Loucy (cell line): ENCODE measurements at regions not wholly inside any gene's neighbourhood (a gene's known extent, or its start where the extent isn't known, plus 50 kb on each side); places are given as distances from the start of the nearest gene placed in this dataset.
"Not testable (repeated sequence)": the region's sequence is repeated elsewhere in the genome, so short reads cannot be mapped to it uniquely, and the experiment has no call there.

Source experiments
- H2AFZ ChIP-seq: fragments of 200-600 bp; sonication (generic); 2 replicates; pipeline ENCODE4 v1.6.0; 2016; ENCODE audit warnings: antibody characterized with exemption, mild to moderate bottlenecking, low read length, moderate library complexity
- H3F3A ChIP-seq: fragments of 200-600 bp; 2 replicates; pipeline ENCODE4 v1.6.0; 2016; ENCODE audit warnings: antibody characterized with exemption, low read depth, mild to moderate bottlenecking
- H3K27me3 ChIP-seq: fragments of 200-600 bp; sonication (generic); 2 replicates; pipeline ENCODE4 v1.6.1; 2014; ENCODE audit warnings: low read length, mild to moderate bottlenecking; ENCODE audit not compliant: insufficient read depth, poor library complexity, severe bottlenecking
- H3K36me3 ChIP-seq: fragments of 200-600 bp; sonication (generic); 2 replicates; pipeline ENCODE4 v1.6.1; 2016; ENCODE audit warnings: low read length; ENCODE audit not compliant: insufficient read depth
- H3K4me1 ChIP-seq: fragments of 200-600 bp; sonication (generic); 2 replicates; pipeline ENCODE4 v1.5.1; 2014; ENCODE audit warnings: low read length, mild to moderate bottlenecking; ENCODE audit not compliant: insufficient read depth, poor library complexity, severe bottlenecking
- H3K4me2 ChIP-seq: fragments of 200-600 bp; sonication (generic); 2 replicates; pipeline ENCODE4 v1.6.0; 2014; ENCODE audit warnings: antibody characterized with exemption, low read length, low read depth, mild to moderate bottlenecking; ENCODE audit not compliant: poor library complexity, severe bottlenecking
- H3K4me3 ChIP-seq: fragments of 200-600 bp; sonication (generic); 2 replicates; pipeline ENCODE4 v1.5.1; 2014; ENCODE audit warnings: low read length, mild to moderate bottlenecking, mixed read lengths; ENCODE audit not compliant: poor library complexity, severe bottlenecking
- H3K79me2 ChIP-seq: fragments of 200-600 bp; sonication (generic); 2 replicates; pipeline ENCODE4 v1.6.1; 2014; ENCODE audit warnings: low read length; ENCODE audit not compliant: insufficient read depth
- H3K9ac ChIP-seq: fragments of 200-600 bp; sonication (generic); 2 replicates; pipeline ENCODE4 v1.6.0; 2014; ENCODE audit warnings: mild to moderate bottlenecking, low read depth, low read length, moderate library complexity; ENCODE audit not compliant: poor library complexity, severe bottlenecking
- H3K9me2 ChIP-seq: fragments of 200-600 bp; sonication (generic); replicated peaks from 2 replicates; pipeline ENCODE4 v1.6.1; 2016; ENCODE audit warnings: low read depth, low read length, mixed read lengths
- H3K9me3 ChIP-seq: fragments of 200-600 bp; sonication (generic); 2 replicates; pipeline ENCODE4 v1.6.1; 2014; ENCODE audit warnings: mild to moderate bottlenecking, antibody characterized with exemption, low read length, low read depth; ENCODE audit not compliant: insufficient read depth
- H4K20me1 ChIP-seq: fragments of 200-600 bp; sonication (generic); 2 replicates; pipeline ENCODE4 v1.6.0; 2014; ENCODE audit warnings: antibody characterized with exemption, low read length, mild to moderate bottlenecking; ENCODE audit not compliant: insufficient read depth, poor library complexity, severe bottlenecking
- CTCF ChIP-seq: fragments of 200-600 bp; sonication (generic); conservative IDR thresholded peaks from 2 replicates; pipeline ENCODE4 v1.5.1; 2014; ENCODE audit warnings: mild to moderate bottlenecking, antibody characterized with exemption, low read length
- EZH2phosphoT487 ChIP-seq: fragments of 200-600 bp; IDR thresholded peaks from 2 replicates; pipeline ENCODE4 v1.6.1; 2018; ENCODE audit warnings: antibody characterized with exemption, mild to moderate bottlenecking, moderate library complexity, borderline replicate concordance

GRCh38 chr5:50535393-50535792, 94.3 kb upstream of the EMB start:
- no peak for TF ChIP-seq EZH2phosphoT487
- no peak for TF ChIP-seq CTCF
- Histone ChIP-seq H3K9me3 (0 out of 2 replicates have a peak, but pooled peaks cover 4% of the 10 kb centered on the region), H3K9ac (no peak overlapping the region), H3K4me2 (no peak overlapping the region), H3K4me1 (no peaks in the 10 kb centered on the region), H3K9me2 (no peaks in the 10 kb centered on the region), H3K4me3 (no peak overlapping the region), H4K20me1 (no peaks in the 10 kb centered on the region), H2AFZ (no peak overlapping the region), H3F3A (no peaks in the 10 kb centered on the region), H3K79me2 (no peaks in the 10 kb centered on the region), H3K27me3 (no peaks in the 10 kb centered on the region), H3K36me3 (no peaks in the 10 kb centered on the region)

- H3F3A ChIP-seq, H3K4me3 ChIP-seq, H2AFZ ChIP-seq, H3K4me1 ChIP-seq, H3K9me2 ChIP-seq, H3K9ac ChIP-seq, H3K9me3 ChIP-seq, H3K27me3 ChIP-seq, H3K36me3 ChIP-seq, H4K20me1 ChIP-seq, H3K4me2 ChIP-seq, H3K79me2 ChIP-seq: not testable (repeated sequence)
Measured at GRCh38 chr5:50537534-50537933, 96.4 kb upstream of the EMB start.

GRCh38 chr5:50547303-50547702, 106.2 kb upstream of the EMB start:
- Histone ChIP-seq H3K9ac (no peak overlapping the region), H2AFZ (no peak overlapping the region), H3K4me1 (peaks cover 4% of the 10 kb centered on the region), H4K20me1 (no peaks in the 10 kb centered on the region), H3F3A (no peaks in the 10 kb centered on the region), H3K9me3 (no peaks in the 10 kb centered on the region), H3K4me2 (no peak overlapping the region), H3K9me2 (no peaks in the 10 kb centered on the region), H3K36me3 (no peaks in the 10 kb centered on the region), H3K79me2 (no peaks in the 10 kb centered on the region), H3K27me3 (no peaks in the 10 kb centered on the region), H3K4me3 (no peak overlapping the region)
- TF ChIP-seq CTCF: no peak
- no peak for TF ChIP-seq EZH2phosphoT487

GRCh38 chr5:50550267-50550666, 109.2 kb upstream of the EMB start:
- TF ChIP-seq EZH2phosphoT487 (no peak), CTCF (no peak)
- Histone ChIP-seq H3K27me3 (no peaks in the 10 kb centered on the region), H4K20me1 (no peaks in the 10 kb centered on the region), H3K36me3 (no peaks in the 10 kb centered on the region), H2AFZ (no peak overlapping the region), H3K4me1 (peaks cover 11% of the 10 kb centered on the region), H3K4me3 (no peak overlapping the region), H3K9me3 (no peaks in the 10 kb centered on the region), H3K9ac (no peak overlapping the region), H3K79me2 (no peaks in the 10 kb centered on the region), H3K4me2 (no peak overlapping the region), H3F3A (no peaks in the 10 kb centered on the region; the same call in 1 of the 2 replicates), H3K9me2 (no peaks in the 10 kb centered on the region)
